Endothelial cell of umbilical vein (primary cell): ENCODE measurements at regions not wholly inside any gene's neighbourhood (a gene's known extent, or its start where the extent isn't known, plus 50 kb on each side); places are given as distances from the start of the nearest gene placed in this dataset.

Experiments used
- EZH2 ChIP-seq: IDR thresholded peaks from 2 replicates; pipeline ENCODE4 v1.6.1; 2012; ENCODE audit warnings: borderline replicate concordance, low read depth, mild to moderate bottlenecking, moderate library complexity, low read length, inconsistent platforms; ENCODE audit not compliant: severe bottlenecking
- POLR2A ChIP-seq: IDR thresholded peaks from 2 replicates; pipeline ENCODE4 v1.6.1; 2012; ENCODE audit warnings: low read depth, mild to moderate bottlenecking, control low read depth, low read length
- TF ChIP-seq, protein P1 (sequence below), 2 donors: IDR thresholded peaks; 1 replicate in 1 of 2; 2 replicates in 1 of 2; pipeline ENCODE4 v1.5.1; 2011; ENCODE audit warnings: low read length in 2 of 2, mild to moderate bottlenecking in 2 of 2, moderate library complexity in 2 of 2, control low read depth in 1 of 2, inconsistent platforms in 1 of 2, low read depth in 1 of 2; ENCODE audit not compliant: insufficient read depth in 1 of 2; ENCODE audit errors: extremely low read depth in 1 of 2

GRCh38 chr3:56971261-56971660, 89.2 kb upstream of the SPATA12 start:
- TF ChIP-seq, protein P1, sequence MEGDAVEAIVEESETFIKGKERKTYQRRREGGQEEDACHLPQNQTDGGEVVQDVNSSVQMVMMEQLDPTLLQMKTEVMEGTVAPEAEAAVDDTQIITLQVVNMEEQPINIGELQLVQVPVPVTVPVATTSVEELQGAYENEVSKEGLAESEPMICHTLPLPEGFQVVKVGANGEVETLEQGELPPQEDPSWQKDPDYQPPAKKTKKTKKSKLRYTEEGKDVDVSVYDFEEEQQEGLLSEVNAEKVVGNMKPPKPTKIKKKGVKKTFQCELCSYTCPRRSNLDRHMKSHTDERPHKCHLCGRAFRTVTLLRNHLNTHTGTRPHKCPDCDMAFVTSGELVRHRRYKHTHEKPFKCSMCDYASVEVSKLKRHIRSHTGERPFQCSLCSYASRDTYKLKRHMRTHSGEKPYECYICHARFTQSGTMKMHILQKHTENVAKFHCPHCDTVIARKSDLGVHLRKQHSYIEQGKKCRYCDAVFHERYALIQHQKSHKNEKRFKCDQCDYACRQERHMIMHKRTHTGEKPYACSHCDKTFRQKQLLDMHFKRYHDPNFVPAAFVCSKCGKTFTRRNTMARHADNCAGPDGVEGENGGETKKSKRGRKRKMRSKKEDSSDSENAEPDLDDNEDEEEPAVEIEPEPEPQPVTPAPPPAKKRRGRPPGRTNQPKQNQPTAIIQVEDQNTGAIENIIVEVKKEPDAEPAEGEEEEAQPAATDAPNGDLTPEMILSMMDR (IDR thresholded peaks at IDR 0.05; ENCODE audit: extremely low read depth in 1 of 2, insufficient read depth in 1 of 2, low read depth in 1 of 2, low read length in 2 of 2), result no peak
- TF ChIP-seq EZH2 (no peak), POLR2A (no peak)
